Stimulated activated CD4-positive, alpha-beta T cell treated with anti-CD3 and anti-CD28 coated beads, TNF-alpha, amount 100 ng/mL, for 24 hours (primary cell): ENCODE measurements at regions not wholly inside any gene's neighbourhood (a gene's known extent, or its start where the extent isn't known, plus 50 kb on each side); places are given as distances from the start of the nearest gene placed in this dataset.

Experiments
- DNase-seq, 3 experiments: peaks; one replicate each; pipeline ENCODE4 v3.0.0-alpha.2; 2020; ENCODE audit warnings: low read depth in 3 of 3

DNA sequence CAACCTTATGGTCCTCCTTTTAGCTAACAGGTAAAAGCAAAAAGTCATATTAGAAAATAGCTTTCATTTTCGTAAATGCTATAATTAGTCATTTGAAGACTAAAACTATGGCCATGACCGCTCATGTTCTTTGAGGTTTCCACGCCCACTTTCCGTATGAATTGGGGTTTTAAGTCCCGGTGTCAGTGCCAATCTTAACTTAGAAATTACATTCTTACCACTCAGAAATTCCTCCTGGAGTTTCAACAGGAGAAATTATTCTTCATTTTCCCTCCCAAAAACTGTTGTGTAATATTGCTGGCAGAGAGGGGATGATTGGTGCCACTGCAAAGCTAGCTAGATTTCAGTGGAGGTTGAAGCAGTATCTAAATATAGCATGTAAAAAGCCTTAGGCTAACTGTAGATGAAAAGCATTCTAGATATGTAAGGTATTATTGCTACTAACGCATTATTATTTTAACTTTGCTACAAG, 71.0 kb upstream of the MDFIC2 start:
- DNase-seq, result no peak

- DNase-seq, result no peak
Measured at GRCh38 chr3:70374179-70374578, 61.7 kb upstream of the MDFIC2 start.
